ENCODE measurements at regions not wholly inside any gene's neighbourhood (a gene's known extent, or its start where the extent isn't known, plus 50 kb on each side); places are given as distances from the start of the nearest gene placed in this dataset.

- Histone ChIP-seq H3K36me3 (no peaks in the 10 kb centered on the region), H3K27me3 (no peaks in the 10 kb centered on the region), H3K4me3 (no peak overlapping the region), H3K9me3 (peaks cover 0 to 28% of the 10 kb centered on the region in 2 donors), H3K4me1 (no peaks in the 10 kb centered on the region), H3K27ac (no peak overlapping the region)
- intact Hi-C loops (cut with DNase I), result no loop called here
- DNase-seq (no peak), ATAC-seq (no peak)
- no peak for TF ChIP-seq CTCF (IDR thresholded peaks at IDR 0.05)
Observed at GRCh38 chr21:20667931-20668330, 330.3 kb upstream of the NCAM2 start.

GRCh38 chr21:20685475-20685874 lies 312.7 kb upstream of the NCAM2 start:
- no peak overlapping the region for H3K27ac ChIP-seq
- no peaks in the 10 kb centered on the region for H3K36me3 ChIP-seq
- H3K4me1 ChIP-seq, result no peaks in the 10 kb centered on the region
- no peak for TF ChIP-seq CTCF (IDR thresholded peaks at IDR 0.05)
- ATAC-seq, result no peak
- no peak overlapping the region for H3K4me3 ChIP-seq
- intact Hi-C loops (cut with DNase I), result no loop called here
- H3K27me3 ChIP-seq, result no peaks in the 10 kb centered on the region
- peaks cover 0 to 9% of the 10 kb centered on the region in 2 donors for H3K9me3 ChIP-seq
- DNase-seq, result no peak

- Histone ChIP-seq H3K4me3 (no peak overlapping the region), H3K4me1 (no peaks in the 10 kb centered on the region), H3K9me3 (no peaks in the 10 kb centered on the region), H3K36me3 (no peaks in the 10 kb centered on the region), H3K27ac (no peak overlapping the region), H3K27me3 (no peaks in the 10 kb centered on the region)
- ATAC-seq, result no peak
- DNase-seq, result no peak
- TF ChIP-seq CTCF (IDR thresholded peaks at IDR 0.05), result no peak
- intact Hi-C loops (cut with DNase I), result no loop called here
Observed at GRCh38 chr21:20698585-20698984, 299.6 kb upstream of the NCAM2 start.

- H3K27ac ChIP-seq, result no peak overlapping the region
- TF ChIP-seq CTCF (IDR thresholded peaks at IDR 0.05), result no peak
- no peaks in the 10 kb centered on the region for H3K36me3 ChIP-seq
- no peaks in the 10 kb centered on the region for H3K9me3 ChIP-seq
- no peaks in the 10 kb centered on the region for H3K27me3 ChIP-seq
- DNase-seq, result no peak
- no peak overlapping the region for H3K4me3 ChIP-seq
- intact Hi-C loops (cut with DNase I), result no loop called here
- ATAC-seq, result no peak
- H3K4me1 ChIP-seq, result no peaks in the 10 kb centered on the region
Observed at GRCh38 chr21:20701235-20701634, 297.0 kb upstream of the NCAM2 start.

- ATAC-seq (no peak), DNase-seq (no peak)
- no peak overlapping the region for H3K27ac ChIP-seq
- intact Hi-C loops (cut with DNase I), result no loop called here
- H3K36me3 ChIP-seq, result no peaks in the 10 kb centered on the region
- no peaks in the 10 kb centered on the region for H3K4me1 ChIP-seq
- H3K27me3 ChIP-seq, result no peaks in the 10 kb centered on the region
- no peak overlapping the region for H3K4me3 ChIP-seq
- no peaks in the 10 kb centered on the region for H3K9me3 ChIP-seq
- TF ChIP-seq CTCF (IDR thresholded peaks at IDR 0.05), result no peak
Observed at GRCh38 chr21:20703112-20703767, 295.0 kb upstream of the NCAM2 start.

Measured in left lung (tissue), 4 donors.